ENCODE measurements at regions not wholly inside any gene's neighbourhood (a gene's known extent, or its start where the extent isn't known, plus 50 kb on each side); places are given as distances from the start of the nearest gene placed in this dataset.
"Not testable (repeated sequence)": the region's sequence is repeated elsewhere in the genome, so short reads cannot be mapped to it uniquely, and the experiment has no call there.

- DNase-seq (ENCODE audit: low read depth in 3 of 3, low spot score in 2 of 3), result peak; percentile 46 to 52 (median 49)
These were observed 99.9 kb downstream of the ANKRD18B start for GRCh38 chr9:33623658-33624586.

- not testable (repeated sequence) for DNase-seq (ENCODE audit: low read depth in 3 of 3, low spot score in 2 of 3)
These were observed 104.3 kb downstream of the ANKRD18B start for GRCh38 chr9:33628318-33628717.

- DNase-seq (ENCODE audit: low read depth in 3 of 3, low spot score in 2 of 3), result no peak
These were observed 104.9 kb downstream of the ANKRD18B start for GRCh38 chr9:33628865-33629410.

GRCh38 chr9:33633636-33634035 is 109.6 kb downstream of the ANKRD18B start:
- no peak for DNase-seq (ENCODE audit: low read depth in 3 of 3, low spot score in 2 of 3)

- DNase-seq (ENCODE audit: low read depth in 3 of 3, low spot score in 2 of 3), result no peak
These were observed 113.8 kb downstream of the ANKRD18B start for GRCh38 chr9:33637881-33638280.

- no peak for DNase-seq (ENCODE audit: low read depth in 3 of 3, low spot score in 2 of 3)
These were observed 114.4 kb downstream of the ANKRD18B start for GRCh38 chr9:33638391-33638915.

- no peak for DNase-seq (ENCODE audit: low read depth in 3 of 3, low spot score in 2 of 3)
These were observed 121.7 kb downstream of the ANKRD18B start for GRCh38 chr9:33645706-33646105.

GRCh38 chr9:33649463-33649862 is 125.4 kb downstream of the ANKRD18B start:
- no peak for DNase-seq (ENCODE audit: low read depth in 3 of 3, low spot score in 2 of 3)

- DNase-seq (ENCODE audit: low read depth in 3 of 3, low spot score in 2 of 3), result no peak
These were observed 127.1 kb downstream of the ANKRD18B start for GRCh38 chr9:33651125-33651524.

- no peak for DNase-seq (ENCODE audit: low read depth in 3 of 3, low spot score in 2 of 3)
These were observed 135.4 kb upstream of the PRSS3 start for GRCh38 chr9:33659921-33660320.

GRCh38 chr9:33660772-33661171 is 134.6 kb upstream of the PRSS3 start:
- DNase-seq (ENCODE audit: low read depth in 3 of 3, low spot score in 2 of 3), result no peak

GRCh38 chr9:33661176-33661575 is 134.2 kb upstream of the PRSS3 start:
- DNase-seq (ENCODE audit: low read depth in 3 of 3, low spot score in 2 of 3), result no peak

- DNase-seq (ENCODE audit: low read depth in 3 of 3, low spot score in 2 of 3), result no peak
These were observed 132.5 kb upstream of the PRSS3 start for GRCh38 chr9:33662871-33663270.

- not testable (repeated sequence) for DNase-seq (ENCODE audit: low read depth in 3 of 3, low spot score in 2 of 3)
These were observed 119.1 kb upstream of the PRSS3 start for GRCh38 chr9:33676194-33676745.

GRCh38 chr9:33676746-33677505 is 118.4 kb upstream of the PRSS3 start:
- DNase-seq (ENCODE audit: low read depth in 3 of 3, low spot score in 2 of 3), result peak in 1 of 3 donors; percentile 19

GRCh38 chr9:33677506-33677809 is 117.9 kb upstream of the PRSS3 start:
- DNase-seq (ENCODE audit: low read depth in 3 of 3, low spot score in 2 of 3), result no peak

- DNase-seq (ENCODE audit: low read depth in 3 of 3, low spot score in 2 of 3), result no peak
These were observed 117.4 kb upstream of the PRSS3 start for GRCh38 chr9:33677961-33678360.

GRCh38 chr9:33682551-33682950 is 112.8 kb upstream of the PRSS3 start:
- DNase-seq (ENCODE audit: low read depth in 3 of 3, low spot score in 2 of 3), result no peak

GRCh38 chr9:33684831-33685230 is 110.5 kb upstream of the PRSS3 start:
- no peak for DNase-seq (ENCODE audit: low read depth in 3 of 3, low spot score in 2 of 3)

GRCh38 chr9:33686942-33687341 is 108.4 kb upstream of the PRSS3 start:
- DNase-seq (ENCODE audit: low read depth in 3 of 3, low spot score in 2 of 3), result no peak

- DNase-seq (ENCODE audit: low read depth in 3 of 3, low spot score in 2 of 3), result no peak
These were observed 107.6 kb upstream of the PRSS3 start for GRCh38 chr9:33687779-33688178.
